ENCODE measurements at regions not wholly inside any gene's neighbourhood (a gene's known extent, or its start where the extent isn't known, plus 50 kb on each side); places are given as distances from the start of the nearest gene placed in this dataset.

DNA sequence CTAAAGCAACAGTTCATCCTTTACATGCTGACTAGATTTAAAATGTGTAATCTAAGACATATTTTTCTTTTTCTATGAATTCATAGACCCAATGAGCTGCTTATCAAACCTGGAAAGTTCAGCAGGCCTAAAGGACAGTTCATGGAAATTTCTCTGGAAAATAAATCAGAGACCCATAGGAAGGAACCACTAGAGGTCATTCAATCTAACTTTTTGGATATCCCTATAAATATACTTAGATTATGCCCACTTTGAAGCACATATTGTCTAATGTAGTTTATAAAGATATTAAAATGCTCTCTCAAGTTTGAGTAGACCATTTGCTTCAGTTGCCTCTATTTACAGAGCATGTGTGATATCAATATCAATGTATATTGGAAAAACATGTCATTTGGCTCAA lies 473.0 kb downstream of the FAT4 start:
- FAIRE-seq (no peak), DNase-seq (ENCODE audit: low read depth, low spot score) (no peak)
- no peaks in the 10 kb centered on the region for H3K9me3 ChIP-seq (replicated peaks; ENCODE audit: control insufficient read depth, insufficient read depth, low read length)
- POLR2A ChIA-PET = no interaction called here
- no peak overlapping the region for H3K9ac ChIP-seq (replicated peaks; ENCODE audit: extremely low read depth, insufficient read depth, low read length)
- H3K36me3 ChIP-seq (ENCODE audit: control insufficient read depth in 2 of 2, extremely low read depth in 1 of 2, insufficient read depth in 2 of 2, low read length in 2 of 2) = no peaks in the 10 kb centered on the region
- H3K4me2 ChIP-seq (ENCODE audit: insufficient read depth, low read length) = no peak overlapping the region
- H3K9me1 ChIP-seq (replicated peaks; ENCODE audit: control insufficient read depth, extremely low read depth, insufficient read depth, low read length) = no peaks in the 10 kb centered on the region
- dilution Hi-C loops (cut with MboI; ENCODE audit: extremely low pct_ligation_motif_present, low sequenced_read_pairs) = no loop called here
- CTCF ChIA-PET = no interaction called here
- BruUV-seq (replicated peaks) = no TSS peak
- H3K27ac ChIP-seq (ENCODE audit: insufficient read depth, low read depth, low read length) = no peak overlapping the region
- intact Hi-C loops (cut with micrococcal nuclease) = no loop called here
- H3K27me3 ChIP-seq (ENCODE audit: control insufficient read depth in 2 of 2, insufficient read depth in 2 of 2, low read length in 2 of 2) = peaks cover 0 to 2% of the 10 kb centered on the region in 2 experiments
- TF ChIP-seq EZH2 (IDR thresholded peaks at IDR 0.05; ENCODE audit: borderline replicate concordance, low read depth, low read length, severe bottlenecking) = no peak
- TF ChIP-seq JUN (IDR thresholded peaks at IDR 0.05; ENCODE audit: borderline replicate concordance, insufficient read depth, insufficient read length, low read depth) = no peak
- TF ChIP-seq MYC (IDR thresholded peaks at IDR 0.05; ENCODE audit: low read depth, low read length) = no peak
- TF ChIP-seq, protein P1, sequence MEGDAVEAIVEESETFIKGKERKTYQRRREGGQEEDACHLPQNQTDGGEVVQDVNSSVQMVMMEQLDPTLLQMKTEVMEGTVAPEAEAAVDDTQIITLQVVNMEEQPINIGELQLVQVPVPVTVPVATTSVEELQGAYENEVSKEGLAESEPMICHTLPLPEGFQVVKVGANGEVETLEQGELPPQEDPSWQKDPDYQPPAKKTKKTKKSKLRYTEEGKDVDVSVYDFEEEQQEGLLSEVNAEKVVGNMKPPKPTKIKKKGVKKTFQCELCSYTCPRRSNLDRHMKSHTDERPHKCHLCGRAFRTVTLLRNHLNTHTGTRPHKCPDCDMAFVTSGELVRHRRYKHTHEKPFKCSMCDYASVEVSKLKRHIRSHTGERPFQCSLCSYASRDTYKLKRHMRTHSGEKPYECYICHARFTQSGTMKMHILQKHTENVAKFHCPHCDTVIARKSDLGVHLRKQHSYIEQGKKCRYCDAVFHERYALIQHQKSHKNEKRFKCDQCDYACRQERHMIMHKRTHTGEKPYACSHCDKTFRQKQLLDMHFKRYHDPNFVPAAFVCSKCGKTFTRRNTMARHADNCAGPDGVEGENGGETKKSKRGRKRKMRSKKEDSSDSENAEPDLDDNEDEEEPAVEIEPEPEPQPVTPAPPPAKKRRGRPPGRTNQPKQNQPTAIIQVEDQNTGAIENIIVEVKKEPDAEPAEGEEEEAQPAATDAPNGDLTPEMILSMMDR (IDR thresholded peaks at IDR 0.05; ENCODE audit: extremely low read depth in 1 of 2, insufficient read depth in 1 of 2, low read depth in 1 of 2, low read length in 2 of 2) = no peak
- no peak for TF ChIP-seq POLR2AphosphoS5 (IDR thresholded peaks at IDR 0.05; ENCODE audit: insufficient read depth, low read depth, low read length)
- TF ChIP-seq, protein P2, sequence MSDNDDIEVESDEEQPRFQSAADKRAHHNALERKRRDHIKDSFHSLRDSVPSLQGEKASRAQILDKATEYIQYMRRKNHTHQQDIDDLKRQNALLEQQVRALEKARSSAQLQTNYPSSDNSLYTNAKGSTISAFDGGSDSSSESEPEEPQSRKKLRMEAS (IDR thresholded peaks at IDR 0.05; ENCODE audit: insufficient read depth, insufficient read length) = no peak
- TF ChIP-seq POLR2A (IDR thresholded peaks at IDR 0.05; ENCODE audit: low read depth, low read length) = no peak
- TF ChIP-seq FOS (IDR thresholded peaks at IDR 0.05; ENCODE audit: borderline replicate concordance, insufficient read depth, low read length) = no peak
- no peak for TF ChIP-seq GATA2 (IDR thresholded peaks at IDR 0.05; ENCODE audit: insufficient read depth, insufficient read length, low read depth, low read length)
- H2AFZ ChIP-seq (ENCODE audit: low read depth, low read length) = no peak overlapping the region
- no peaks in the 10 kb centered on the region for H4K20me1 ChIP-seq (replicated peaks; ENCODE audit: control insufficient read depth, extremely low read depth, insufficient read depth, low read length)
- no peak overlapping the region for H3K4me3 ChIP-seq (replicated peaks in 1 of 3; ENCODE audit: insufficient read depth in 1 of 3, low read depth in 1 of 3, low read length in 3 of 3)
- H3K4me1 ChIP-seq (ENCODE audit: control insufficient read depth, extremely low read depth, insufficient read depth, low read length) = no peaks in the 10 kb centered on the region
- no peaks in the 10 kb centered on the region for H3K79me2 ChIP-seq (ENCODE audit: control insufficient read depth, insufficient read depth, low read length)
